ENCODE measurements at regions not wholly inside any gene's neighbourhood (a gene's known extent, or its start where the extent isn't known, plus 50 kb on each side); places are given as distances from the start of the nearest gene placed in this dataset.
A peak's percentile ranks its signal among the peaks of the same experiment; 100 is the strongest.

DNA sequence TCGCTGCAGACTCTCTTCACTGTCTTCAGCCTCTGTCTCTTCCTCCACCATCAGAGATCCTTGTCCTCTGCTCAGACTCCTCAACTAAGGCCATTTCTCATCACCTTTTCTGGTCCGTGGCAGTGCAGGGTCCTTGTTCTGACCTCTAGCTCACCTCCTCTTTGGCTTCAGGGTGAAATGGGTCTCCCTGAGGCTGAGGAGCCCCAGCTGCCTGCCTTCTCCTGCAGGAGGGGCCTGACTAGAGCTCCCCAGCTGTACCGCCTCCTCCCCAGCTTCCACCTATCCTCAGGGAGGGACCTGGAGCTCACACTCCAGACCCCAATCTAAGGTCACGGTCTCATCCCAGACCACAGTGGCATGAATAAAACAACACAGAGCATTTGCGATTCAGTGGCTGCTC is 203.0 kb downstream of the TRIM29 start:
- DNase-seq: no peak

DNA sequence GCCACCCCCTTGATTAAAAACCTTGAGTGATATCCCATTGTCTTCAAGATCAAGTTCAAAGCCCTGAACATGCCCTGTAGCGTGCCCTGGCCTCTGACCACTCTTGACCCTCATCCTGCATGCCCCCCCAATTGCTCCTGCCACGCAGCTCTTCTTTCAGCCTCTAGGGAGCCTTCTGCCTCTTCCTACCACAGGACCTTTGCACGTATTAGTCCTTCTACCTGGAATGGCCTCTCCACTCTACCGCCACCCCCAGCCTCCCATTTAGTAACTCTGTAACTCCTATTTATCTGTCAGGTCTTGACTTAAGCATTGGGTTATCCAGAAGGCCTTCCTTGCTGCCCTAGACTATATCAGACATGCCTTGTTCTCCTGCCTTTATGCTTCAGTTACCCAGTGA is 203.6 kb downstream of the TRIM29 start:
- DNase-seq: no peak

GRCh38 chr11:119933584-119933983 is 204.3 kb downstream of the TRIM29 start:
- no peak for DNase-seq

DNA sequence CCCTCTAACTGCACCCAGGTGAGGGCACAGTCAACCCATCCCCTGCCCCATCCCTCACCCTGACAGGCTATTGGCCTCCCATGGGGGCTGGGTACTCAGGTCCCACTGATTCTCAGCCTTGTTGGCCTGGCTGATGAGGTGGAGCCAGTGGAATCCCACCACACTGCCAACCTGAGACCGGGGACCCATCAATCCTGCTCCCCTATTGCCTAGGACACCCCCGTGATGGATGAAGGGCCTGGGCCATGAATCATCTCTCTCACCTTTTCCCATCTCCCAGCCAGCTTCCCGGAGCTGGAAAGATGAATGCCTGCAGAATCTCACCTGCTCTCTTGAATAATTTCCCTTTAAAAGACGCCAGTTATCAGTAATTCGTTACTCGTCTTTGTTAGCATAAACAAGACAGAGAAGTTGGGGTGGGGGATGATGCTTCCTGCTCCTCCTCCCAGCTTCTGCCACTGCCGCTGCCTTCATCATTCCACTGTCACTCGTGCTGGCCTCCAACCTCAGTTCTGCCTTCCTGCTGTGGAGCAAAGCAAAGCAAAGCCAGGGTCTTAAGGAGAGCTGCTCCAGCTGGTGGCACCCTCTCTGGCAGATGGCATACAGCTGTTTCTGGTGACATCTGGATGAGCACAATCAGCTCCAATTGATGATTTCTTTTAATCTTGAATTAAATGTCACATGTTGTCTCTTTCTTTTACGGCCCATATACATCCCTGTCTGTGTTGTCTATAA is 204.0 kb upstream of the NECTIN1 start:
- DNase-seq: no peak

DNA sequence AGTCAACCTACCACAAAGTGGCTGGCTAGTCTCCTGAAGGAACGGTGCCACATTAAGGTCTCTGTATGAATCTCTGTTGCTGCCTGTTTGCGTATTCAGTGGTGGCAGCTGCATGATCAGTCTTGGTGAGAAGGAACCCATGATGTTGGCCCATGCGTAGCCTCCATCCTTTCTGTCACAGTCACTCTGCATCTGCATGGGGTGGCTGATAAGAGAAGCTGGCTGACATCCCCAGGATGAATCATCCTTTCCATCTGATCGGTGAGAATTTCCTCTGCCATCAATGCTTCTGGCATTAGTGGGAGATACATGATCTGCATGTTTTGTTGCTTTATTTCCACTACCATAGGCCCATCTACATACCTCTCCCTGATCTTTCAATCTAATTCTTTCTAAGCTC is 199.0 kb upstream of the NECTIN1 start:
- no peak for DNase-seq

GRCh38 chr11:119924017-119924416 is 195.0 kb upstream of the NECTIN1 start:
- DNase-seq: no peak

- no peak for DNase-seq
Measured at GRCh38 chr11:119921571-119921970, 192.6 kb upstream of the NECTIN1 start.

DNA sequence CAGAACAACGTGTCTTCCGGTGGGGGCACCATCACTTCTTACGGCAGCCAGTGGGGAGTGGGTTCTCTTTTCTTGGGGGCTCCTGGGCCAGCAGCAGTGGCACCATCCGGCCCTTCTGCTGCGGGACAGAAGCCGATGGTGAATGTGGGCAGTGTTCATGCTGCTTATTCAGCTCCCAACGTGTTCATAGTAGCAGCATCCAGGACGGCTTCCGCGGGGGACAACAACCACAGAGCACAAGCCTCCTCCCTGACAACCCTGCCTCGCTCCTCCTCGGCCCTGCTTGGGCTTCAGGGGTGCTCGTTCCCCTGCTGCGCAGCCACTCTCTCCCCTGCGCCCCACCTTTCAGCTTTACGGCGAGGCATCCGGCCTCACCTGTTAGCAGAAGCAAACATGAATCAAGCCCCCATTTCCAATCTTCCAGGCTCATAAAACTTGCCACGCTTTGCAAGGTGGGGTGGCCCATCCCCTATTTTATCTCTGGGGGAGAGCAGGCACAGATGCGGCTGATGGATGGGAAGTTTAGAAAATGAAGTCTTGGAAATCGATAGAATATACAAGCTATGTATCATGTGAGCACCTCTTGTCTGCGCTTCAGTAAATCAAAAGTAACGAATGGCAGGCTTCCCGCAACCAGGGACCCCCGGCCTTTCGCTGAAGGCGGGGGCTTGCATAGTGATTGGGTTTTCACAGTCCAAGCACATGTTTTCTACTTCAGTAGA is 191.8 kb upstream of the NECTIN1 start:
- no peak for DNase-seq

DNA sequence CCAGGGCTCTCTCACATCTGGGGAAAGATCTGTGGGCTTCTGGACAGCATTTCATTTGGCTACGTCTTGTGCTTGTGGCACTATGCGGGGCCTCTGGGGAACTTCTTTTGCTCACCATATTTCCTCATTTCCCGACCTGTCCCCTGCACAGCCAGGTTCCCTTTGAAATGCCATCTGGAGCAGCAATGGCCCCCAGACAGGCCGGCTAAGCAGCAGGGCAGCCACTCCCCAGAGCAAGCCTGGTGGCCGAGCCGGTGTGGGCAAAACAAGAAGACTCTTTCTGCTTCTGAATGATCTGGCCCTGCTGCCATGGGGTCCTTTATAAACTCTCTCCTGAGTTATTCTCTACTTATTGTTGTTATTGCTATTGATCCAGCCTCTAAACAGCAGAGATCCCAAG is 190.7 kb upstream of the NECTIN1 start:
- DNase-seq: no peak

DNA sequence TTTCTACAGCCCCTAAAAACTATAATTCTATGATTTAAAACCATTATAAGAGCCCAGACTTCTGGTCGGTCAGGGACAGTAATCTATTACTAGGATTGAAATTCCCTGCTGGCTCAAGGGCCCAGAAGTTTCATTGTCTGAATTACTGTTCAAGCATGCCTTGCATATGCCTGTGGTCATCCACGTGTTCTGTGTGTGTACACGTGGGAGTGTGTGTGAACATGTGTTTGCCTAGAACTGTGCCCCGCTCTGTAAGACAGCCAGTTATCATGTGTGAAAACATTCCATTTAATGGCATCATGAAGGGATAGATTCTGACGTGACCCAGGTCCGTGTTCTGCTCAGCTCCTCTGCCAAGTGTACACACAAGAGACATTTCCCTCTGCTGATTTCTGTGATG is 189.3 kb upstream of the NECTIN1 start:
- no peak for DNase-seq

- DNase-seq: no peak
Measured at GRCh38 chr11:119916568-119916967, 187.6 kb upstream of the NECTIN1 start.

GRCh38 chr11:119912229-119912628 is 183.2 kb upstream of the NECTIN1 start:
- DNase-seq: no peak

DNA sequence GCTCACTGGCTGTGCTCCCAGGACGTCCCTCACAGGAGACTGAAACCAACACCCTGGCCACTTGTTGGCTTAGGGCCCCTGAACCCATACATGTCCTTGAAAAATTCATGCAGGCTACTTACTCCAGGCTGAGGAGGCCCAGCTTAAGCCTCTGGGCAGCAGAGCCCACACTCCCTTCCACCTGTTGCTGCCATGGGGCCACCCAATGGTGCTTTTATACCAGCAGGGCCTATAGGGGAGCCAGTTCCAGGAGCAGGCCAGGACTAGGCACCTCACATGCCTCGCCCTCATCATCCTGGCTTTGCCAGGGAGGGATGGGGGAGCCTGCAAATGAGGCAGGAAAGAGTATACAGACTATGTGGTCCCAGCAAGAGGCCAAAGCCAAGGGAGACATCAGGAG is 181.7 kb upstream of the NECTIN1 start:
- DNase-seq: no peak

DNA sequence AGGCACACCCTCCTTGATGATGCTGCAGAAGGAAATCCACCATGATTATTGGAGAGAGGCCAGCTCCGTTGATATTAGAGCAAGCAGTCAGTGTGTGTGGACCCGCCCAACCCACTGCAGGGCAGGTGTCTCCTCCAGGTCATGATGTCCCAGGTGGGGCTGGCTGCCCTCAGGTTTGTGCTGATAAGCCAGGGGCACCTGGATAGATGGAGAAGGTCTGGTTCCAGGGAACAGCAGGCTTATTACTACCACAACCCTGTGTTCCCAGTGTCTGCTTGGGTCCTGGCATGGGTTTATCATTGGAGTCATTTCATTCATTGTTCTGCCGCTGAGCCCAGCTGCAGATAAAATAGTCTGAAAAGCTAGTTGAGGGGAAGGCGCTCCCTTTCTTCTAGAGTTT is 181.1 kb upstream of the NECTIN1 start:
- peak; percentile 37 for DNase-seq

DNA sequence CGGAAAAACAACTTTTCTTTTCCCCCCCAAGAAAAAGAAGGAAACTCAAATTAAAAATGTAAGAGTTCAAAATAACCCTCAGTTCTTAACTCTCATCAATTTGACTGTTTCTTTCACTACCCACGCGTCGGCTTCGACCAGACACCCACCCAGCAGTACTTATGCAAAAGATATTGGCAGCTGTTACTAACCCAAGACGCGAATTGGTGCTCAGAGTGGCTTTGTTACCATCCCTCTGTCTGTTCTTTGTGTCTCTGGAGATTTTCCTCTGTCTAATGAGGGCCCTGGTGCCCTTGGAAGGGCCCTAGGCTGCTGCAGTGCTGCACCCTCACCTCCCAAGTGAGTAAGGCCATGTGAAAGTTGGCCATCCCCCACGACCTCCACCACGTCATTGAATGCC is 180.5 kb upstream of the NECTIN1 start:
- no peak for DNase-seq

- DNase-seq: no peak
Measured at GRCh38 chr11:119909077-119909476, 180.1 kb upstream of the NECTIN1 start.

GRCh38 chr11:119908573-119908904 is 179.5 kb upstream of the NECTIN1 start:
- DNase-seq: no peak

- DNase-seq: no peak
Measured at GRCh38 chr11:119907878-119908572, 179.0 kb upstream of the NECTIN1 start.

DNA sequence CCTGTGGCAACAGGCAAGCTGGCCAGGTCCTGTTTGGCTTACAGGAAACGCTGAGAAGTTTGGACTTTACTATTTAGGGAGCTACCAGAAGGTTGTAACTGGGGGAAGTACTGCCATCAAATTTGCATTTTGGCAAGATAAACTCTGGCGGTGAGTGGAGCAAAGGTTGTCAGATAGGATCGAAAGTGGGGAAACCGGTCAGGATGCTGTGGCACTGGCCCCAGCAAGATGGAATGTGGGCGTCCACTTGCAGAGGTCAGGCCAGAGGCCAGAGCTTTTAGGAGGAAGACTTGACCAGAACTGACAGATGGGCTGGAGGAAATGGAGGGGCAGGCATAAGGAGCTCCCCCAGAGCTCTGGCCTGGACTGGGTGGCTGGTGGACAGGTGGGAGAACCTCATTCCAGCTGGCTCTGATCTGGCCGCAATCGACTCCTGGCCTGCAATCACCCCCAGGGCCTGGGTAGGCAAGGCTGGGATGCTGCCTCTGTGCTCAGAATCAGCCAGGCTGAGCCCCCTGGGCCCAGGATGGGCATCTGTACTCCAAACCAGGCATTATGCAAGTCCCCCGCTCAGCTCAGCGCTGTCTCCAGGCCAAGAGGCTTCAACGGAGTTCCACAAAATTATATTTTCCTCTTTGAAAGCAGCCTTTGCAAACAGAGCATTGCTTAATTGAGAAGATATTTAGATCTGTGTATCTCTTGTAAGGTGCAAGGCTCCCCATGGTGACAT is 178.3 kb upstream of the NECTIN1 start:
- no peak for DNase-seq

- DNase-seq: no peak
Measured at GRCh38 chr11:119906376-119906775, 177.4 kb upstream of the NECTIN1 start.

GRCh38 chr11:119905162-119905561 is 176.2 kb upstream of the NECTIN1 start:
- DNase-seq: no peak

DNA sequence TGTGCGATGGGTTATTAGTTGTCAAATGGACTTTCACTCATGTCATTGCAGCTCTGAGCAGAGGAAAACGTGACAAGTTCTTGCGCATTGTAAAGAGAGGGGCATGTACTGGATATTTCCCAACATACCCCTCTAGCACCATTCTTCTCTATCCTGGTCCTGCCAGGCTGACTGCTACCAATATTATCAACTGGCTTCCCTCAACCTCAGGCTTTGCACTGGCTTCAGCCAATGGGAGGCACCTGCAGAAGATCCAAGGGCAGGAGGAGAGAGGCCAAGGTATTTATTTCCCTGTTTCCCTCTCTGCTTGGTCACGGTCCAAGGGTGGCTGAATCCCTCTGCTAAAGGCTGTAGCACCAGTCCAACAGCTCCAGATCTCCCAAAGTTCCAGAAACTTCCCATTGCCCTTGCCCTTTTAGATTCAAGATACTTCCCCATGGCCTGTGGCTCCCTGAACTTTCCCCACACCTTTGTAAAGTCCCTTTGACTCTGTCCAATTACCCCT is 175.6 kb upstream of the NECTIN1 start:
- no peak for DNase-seq

DNA sequence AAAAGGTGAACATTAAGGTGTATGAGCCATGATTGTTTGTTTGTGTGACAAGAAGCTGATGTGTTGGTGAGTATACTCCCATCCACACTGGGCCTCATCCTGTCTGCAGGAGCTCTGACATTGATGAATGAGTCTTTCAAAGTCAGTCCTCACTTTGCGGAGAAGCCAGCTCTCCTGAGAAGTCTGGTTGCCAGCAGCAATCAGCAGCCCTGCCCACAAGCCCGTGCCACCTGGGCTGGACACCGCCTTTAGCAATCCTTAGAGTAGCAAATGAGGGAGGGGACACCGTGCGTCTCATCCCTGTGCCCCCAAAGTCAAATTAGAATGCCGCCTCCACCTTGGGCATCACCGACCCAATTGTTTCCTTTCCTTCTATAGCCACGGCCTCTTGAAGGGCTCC is 174.8 kb upstream of the NECTIN1 start:
- no peak for DNase-seq
